Fibroblast of lung (primary cell): ENCODE measurements at regions not wholly inside any gene's neighbourhood (a gene's known extent, or its start where the extent isn't known, plus 50 kb on each side); places are given as distances from the start of the nearest gene placed in this dataset.
A peak's percentile ranks its signal among the peaks of the same experiment; 100 is the strongest.

ENCODE experiments used
- DNase-seq, 2 donors: peaks; one replicate each; pipeline versions ENCODE4 v3.0.0 to v3.0.0-alpha.2; 2010; ENCODE audit warnings: low read depth in 2 of 2
- H2AFZ ChIP-seq: 2 replicates; pipeline ENCODE4 v1.5.1; 2012; ENCODE audit warnings: low read length, control low read depth, inconsistent platforms
- H3K27ac ChIP-seq: 2 replicates; pipeline ENCODE4 v1.5.1; 2011; ENCODE audit warnings: low read length, control low read depth; ENCODE audit not compliant: insufficient read depth
- H3K27me3 ChIP-seq: 2 replicates; pipeline ENCODE4 v1.5.1; 2011; ENCODE audit warnings: mild to moderate bottlenecking, low read length; ENCODE audit not compliant: control insufficient read depth, insufficient read depth
- H3K36me3 ChIP-seq: 2 replicates; pipeline ENCODE4 v1.5.1; 2011; ENCODE audit warnings: low read length; ENCODE audit not compliant: control insufficient read depth, insufficient read depth
- H3K4me1 ChIP-seq: 2 replicates; pipeline ENCODE4 v1.5.1; 2011; ENCODE audit warnings: low read length; ENCODE audit not compliant: control insufficient read depth, insufficient read depth; ENCODE audit errors: extremely low read depth
- H3K4me2 ChIP-seq: 2 replicates; pipeline ENCODE4 v1.5.1; 2011; ENCODE audit warnings: low read length, control low read depth; ENCODE audit not compliant: insufficient read depth; ENCODE audit errors: extremely low read depth
- H3K4me3 ChIP-seq, 4 experiments: fragments of 200-600 bp in 1 of 4; sonication (generic) in 1 of 4; replicated peaks in 1 of 4; 2 replicates each; pipeline ENCODE4 v1.5.1; 2011 to 2016; ENCODE audit warnings: low read length in 4 of 4, low read depth in 3 of 4, mild to moderate bottlenecking in 3 of 4, control low read depth in 2 of 4, inconsistent platforms in 1 of 4, mixed read lengths in 1 of 4; ENCODE audit not compliant: insufficient read depth in 1 of 4; ENCODE audit errors: control extremely low read depth in 1 of 4
- H3K79me2 ChIP-seq: 2 replicates; pipeline ENCODE4 v1.5.1; 2012; ENCODE audit warnings: mild to moderate bottlenecking, low read length, inconsistent platforms; ENCODE audit not compliant: control insufficient read depth, insufficient read depth
- H3K9ac ChIP-seq: 2 replicates; pipeline ENCODE4 v1.5.1; 2011; ENCODE audit warnings: mild to moderate bottlenecking, low read length, control low read depth; ENCODE audit not compliant: insufficient read depth
- H3K9me3 ChIP-seq: 2 replicates; pipeline ENCODE4 v1.5.1; 2012; ENCODE audit warnings: low read depth, low read length; ENCODE audit not compliant: control insufficient read depth, insufficient read depth
- H4K20me1 ChIP-seq: 2 replicates; pipeline ENCODE4 v1.5.1; 2011; ENCODE audit warnings: low read length; ENCODE audit not compliant: control insufficient read depth, insufficient read depth; ENCODE audit errors: extremely low read depth
- EZH2 ChIP-seq: IDR thresholded peaks from 2 replicates; pipeline ENCODE4 v1.5.1; 2012; ENCODE audit warnings: low read length, control low read depth, mild to moderate bottlenecking; ENCODE audit errors: missing control alignments
- TF ChIP-seq, protein P1 (sequence below), 2 donors: IDR thresholded peaks in 1 of 2; conservative IDR thresholded peaks in 1 of 2; 1 replicate in 1 of 2; 2 replicates in 1 of 2; pipeline ENCODE4 v1.5.1; 2011 to 2012; ENCODE audit warnings: low read length in 2 of 2, control low read depth in 1 of 2, inconsistent platforms in 1 of 2, low read depth in 1 of 2, mild to moderate bottlenecking in 1 of 2

DNA sequence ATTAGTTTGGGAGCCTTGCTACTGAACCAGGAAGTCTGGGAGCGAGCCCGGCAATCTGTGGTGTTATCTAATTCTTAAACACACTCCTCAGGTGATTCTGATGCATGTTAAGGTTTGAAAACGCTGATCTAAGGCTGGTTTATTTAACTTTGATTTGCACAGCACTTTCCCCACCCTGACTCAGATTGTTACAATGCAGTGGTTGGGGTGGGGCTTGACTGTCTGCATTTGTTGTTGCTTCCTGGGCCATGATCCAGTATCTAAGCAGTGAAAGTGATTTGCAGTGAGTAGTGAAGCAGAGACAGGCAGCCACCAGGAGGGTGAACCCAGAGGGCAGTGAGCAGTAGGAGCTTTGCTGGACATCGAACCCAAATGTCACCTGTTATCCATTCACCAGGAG, 81.6 kb upstream of the ARGLU1 start:
- Histone ChIP-seq H3K4me2 (no peak overlapping the region), H3K27me3 (no peaks in the 10 kb centered on the region), H3K4me3 (no peak overlapping the region), H3K4me1 (no peaks in the 10 kb centered on the region), H3K36me3 (no peaks in the 10 kb centered on the region), H3K27ac (no peak overlapping the region), H3K9me3 (no peaks in the 10 kb centered on the region), H3K79me2 (no peaks in the 10 kb centered on the region), H3K9ac (no peak overlapping the region), H2AFZ (no peak overlapping the region), H4K20me1 (no peaks in the 10 kb centered on the region)
- peak; percentile 47 to 62 for DNase-seq
- no peak for TF ChIP-seq EZH2
- TF ChIP-seq, protein P1, sequence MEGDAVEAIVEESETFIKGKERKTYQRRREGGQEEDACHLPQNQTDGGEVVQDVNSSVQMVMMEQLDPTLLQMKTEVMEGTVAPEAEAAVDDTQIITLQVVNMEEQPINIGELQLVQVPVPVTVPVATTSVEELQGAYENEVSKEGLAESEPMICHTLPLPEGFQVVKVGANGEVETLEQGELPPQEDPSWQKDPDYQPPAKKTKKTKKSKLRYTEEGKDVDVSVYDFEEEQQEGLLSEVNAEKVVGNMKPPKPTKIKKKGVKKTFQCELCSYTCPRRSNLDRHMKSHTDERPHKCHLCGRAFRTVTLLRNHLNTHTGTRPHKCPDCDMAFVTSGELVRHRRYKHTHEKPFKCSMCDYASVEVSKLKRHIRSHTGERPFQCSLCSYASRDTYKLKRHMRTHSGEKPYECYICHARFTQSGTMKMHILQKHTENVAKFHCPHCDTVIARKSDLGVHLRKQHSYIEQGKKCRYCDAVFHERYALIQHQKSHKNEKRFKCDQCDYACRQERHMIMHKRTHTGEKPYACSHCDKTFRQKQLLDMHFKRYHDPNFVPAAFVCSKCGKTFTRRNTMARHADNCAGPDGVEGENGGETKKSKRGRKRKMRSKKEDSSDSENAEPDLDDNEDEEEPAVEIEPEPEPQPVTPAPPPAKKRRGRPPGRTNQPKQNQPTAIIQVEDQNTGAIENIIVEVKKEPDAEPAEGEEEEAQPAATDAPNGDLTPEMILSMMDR (conservative IDR thresholded peaks at IDR 0.05 in 1 of 2, IDR thresholded peaks at IDR 0.05 in 1 of 2; ENCODE audit: low read depth in 1 of 2, low read length in 2 of 2): no peak

DNA sequence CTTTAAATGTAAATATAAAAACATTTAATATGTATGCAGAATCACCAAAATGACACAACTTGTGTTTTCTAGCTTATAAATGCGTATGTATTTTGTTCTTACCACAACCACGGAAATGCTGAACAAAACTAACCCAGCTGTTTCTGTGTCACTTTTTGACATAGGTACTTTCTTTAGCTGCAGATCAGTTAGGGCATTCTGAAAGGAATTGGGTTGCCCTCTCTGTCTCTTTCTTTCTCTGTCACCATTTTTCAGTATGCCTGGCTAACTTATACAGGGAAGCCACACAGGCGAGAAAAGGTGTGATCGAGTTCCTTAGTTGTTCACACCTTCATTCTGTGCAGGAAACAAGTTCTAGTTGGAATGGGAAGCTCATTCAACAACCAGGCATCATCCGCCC, 72.6 kb upstream of the ARGLU1 start:
- Histone ChIP-seq H3K4me1 (no peaks in the 10 kb centered on the region), H3K27ac (no peak overlapping the region), H3K9me3 (no peaks in the 10 kb centered on the region), H3K27me3 (peaks cover 3% of the 10 kb centered on the region), H3K36me3 (no peaks in the 10 kb centered on the region), H2AFZ (no peak overlapping the region), H3K4me3 (no peak overlapping the region), H3K9ac (no peak overlapping the region), H3K79me2 (no peaks in the 10 kb centered on the region), H3K4me2 (no peak overlapping the region), H4K20me1 (no peaks in the 10 kb centered on the region)
- DNase-seq: no peak
- TF ChIP-seq, protein P1 (conservative IDR thresholded peaks at IDR 0.05 in 1 of 2, IDR thresholded peaks at IDR 0.05 in 1 of 2; ENCODE audit: low read depth in 1 of 2, low read length in 2 of 2): no peak
- no peak for TF ChIP-seq EZH2

DNA sequence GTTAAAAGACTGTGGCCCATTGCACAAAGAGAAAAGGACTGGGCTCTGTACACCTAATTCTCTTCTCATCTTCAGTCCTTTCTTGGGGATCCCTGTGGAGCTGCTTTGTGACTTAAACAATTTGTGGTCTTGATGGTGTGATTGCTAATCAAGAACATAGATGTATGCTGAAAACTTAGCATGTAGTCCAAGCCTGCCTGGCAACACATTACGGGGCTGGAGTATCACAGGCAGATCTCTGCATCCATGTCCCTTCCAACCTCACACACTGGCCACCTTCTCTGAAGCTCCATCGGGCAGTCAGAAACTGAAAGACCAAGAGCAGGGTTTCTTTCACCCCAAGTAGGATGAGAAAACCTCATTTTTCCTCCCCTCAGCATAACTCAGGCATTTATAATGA, 69.6 kb upstream of the ARGLU1 start:
- Histone ChIP-seq H3K36me3 (no peaks in the 10 kb centered on the region), H3K27ac (no peak overlapping the region), H2AFZ (no peak overlapping the region), H3K4me1 (no peaks in the 10 kb centered on the region), H3K9ac (no peak overlapping the region), H3K9me3 (no peaks in the 10 kb centered on the region), H4K20me1 (no peaks in the 10 kb centered on the region), H3K4me2 (no peak overlapping the region), H3K79me2 (no peaks in the 10 kb centered on the region), H3K27me3 (peaks cover 3% of the 10 kb centered on the region), H3K4me3 (no peak overlapping the region)
- TF ChIP-seq, protein P1 (conservative IDR thresholded peaks at IDR 0.05 in 1 of 2, IDR thresholded peaks at IDR 0.05 in 1 of 2; ENCODE audit: low read depth in 1 of 2, low read length in 2 of 2): no peak
- TF ChIP-seq EZH2: no peak
- DNase-seq: no peak
